LoVo (cell line): ENCODE measurements at regions not wholly inside any gene's neighbourhood (a gene's known extent, or its start where the extent isn't known, plus 50 kb on each side); places are given as distances from the start of the nearest gene placed in this dataset.

Source experiments
- DNase-seq: peaks from one replicate; pipeline ENCODE4 v3.0.0-alpha.2; 2016; ENCODE audit warnings: low spot score

DNA sequence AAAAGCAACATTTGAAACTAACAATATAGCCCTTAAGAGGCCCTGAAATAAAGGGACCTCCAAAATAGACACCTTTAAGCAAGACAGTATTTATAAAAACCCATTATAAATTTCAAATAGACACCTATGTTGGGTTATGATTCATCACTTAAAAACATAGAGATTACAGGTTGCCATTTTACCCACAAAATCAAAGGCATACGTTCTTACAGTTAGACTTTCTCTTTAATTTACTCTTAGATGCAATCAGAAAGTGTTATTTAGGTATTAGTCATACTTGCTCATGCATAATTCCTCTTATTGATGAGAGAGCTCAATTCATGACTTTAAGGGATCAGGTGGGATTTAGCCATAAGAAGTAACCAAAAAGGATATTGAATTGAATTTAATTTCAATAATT lies 51.5 kb upstream of the TMEM200A start:
- no peak for DNase-seq

DNA sequence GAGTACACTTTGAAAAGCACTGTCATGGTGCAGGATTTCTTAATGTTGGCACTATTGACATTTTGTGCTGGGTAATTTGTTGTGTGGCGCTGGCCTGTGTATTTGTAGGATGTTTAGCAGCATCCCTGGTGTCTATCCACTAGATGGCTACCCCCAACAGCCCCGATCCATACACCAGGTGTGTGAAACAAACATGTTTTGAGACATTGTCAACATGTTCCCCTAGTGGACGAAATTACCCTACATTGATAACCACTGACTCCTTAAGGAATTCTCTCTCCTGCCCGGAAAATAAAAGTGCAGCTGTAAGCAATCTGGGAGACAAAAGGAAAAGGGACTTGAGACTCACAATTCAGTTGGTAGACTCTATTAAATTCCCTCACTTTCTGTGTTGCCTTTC lies 52.6 kb upstream of the TMEM200A start:
- no peak for DNase-seq

DNA sequence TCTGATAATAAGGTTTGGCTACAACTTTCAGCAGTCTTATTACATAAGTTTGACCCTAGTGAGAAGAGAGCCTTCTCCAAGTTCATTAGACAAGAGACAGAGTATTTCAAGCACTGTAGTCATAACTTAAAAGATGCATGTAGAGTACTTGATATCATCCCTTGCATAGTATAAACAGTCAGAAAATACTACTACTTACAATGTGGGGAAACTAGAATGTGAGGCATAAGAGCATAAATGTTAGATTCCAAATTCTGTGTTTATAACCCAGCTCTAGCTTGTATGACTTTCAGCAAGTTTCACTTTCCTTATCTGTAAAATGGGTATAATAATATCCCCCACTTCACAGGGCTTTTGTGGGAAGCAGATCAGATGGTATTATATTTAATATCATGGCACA lies 56.8 kb upstream of the TMEM200A start:
- no peak for DNase-seq

DNA sequence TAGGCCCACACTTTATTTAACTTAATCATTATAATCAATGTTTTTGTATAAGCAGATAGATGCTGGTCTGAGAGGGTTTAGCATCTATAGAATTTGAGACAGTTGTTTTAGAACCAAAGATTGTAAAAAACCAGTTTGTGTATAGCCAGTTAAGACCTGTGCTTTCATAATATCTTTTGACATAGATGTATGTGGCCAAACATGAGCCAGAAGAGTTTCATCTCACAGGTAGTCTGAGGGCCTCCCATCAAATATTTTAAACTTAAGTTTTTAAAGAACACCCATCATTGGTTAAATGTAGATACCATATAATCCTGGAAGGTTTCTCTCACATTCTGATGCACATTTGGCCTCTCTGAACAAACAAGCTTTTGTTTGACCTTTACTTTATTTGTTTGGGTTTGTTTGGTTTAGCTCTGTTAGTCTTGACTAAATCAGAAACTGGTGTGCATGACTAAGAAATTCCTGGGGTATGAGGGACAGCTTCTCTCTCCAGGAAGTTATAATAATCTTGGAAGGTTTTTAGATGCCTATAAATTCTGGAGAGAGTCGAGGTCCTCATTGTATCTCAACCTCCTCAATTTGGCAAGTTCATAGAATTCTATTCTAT lies 58.0 kb upstream of the TMEM200A start:
- peak; percentile 31 for DNase-seq

DNA sequence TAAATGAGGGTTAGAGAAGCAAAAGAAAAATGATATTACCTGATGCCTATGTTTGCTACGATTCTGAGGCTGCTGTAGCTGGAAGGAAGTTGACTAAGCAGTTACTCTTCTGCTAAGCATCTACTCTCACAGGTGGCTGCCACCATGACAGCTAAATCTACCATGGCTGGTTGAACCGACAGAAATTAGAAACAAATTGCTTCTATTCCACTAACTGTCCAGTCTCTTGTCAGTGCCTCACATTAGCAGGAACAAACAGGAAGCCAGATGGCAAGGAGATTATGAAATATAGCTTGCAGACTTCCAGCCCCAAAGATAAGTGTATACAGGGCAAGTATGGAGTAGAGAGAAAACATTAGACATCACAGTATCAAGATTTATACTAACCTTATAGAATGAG lies 59.4 kb upstream of the TMEM200A start:
- DNase-seq: no peak

DNA sequence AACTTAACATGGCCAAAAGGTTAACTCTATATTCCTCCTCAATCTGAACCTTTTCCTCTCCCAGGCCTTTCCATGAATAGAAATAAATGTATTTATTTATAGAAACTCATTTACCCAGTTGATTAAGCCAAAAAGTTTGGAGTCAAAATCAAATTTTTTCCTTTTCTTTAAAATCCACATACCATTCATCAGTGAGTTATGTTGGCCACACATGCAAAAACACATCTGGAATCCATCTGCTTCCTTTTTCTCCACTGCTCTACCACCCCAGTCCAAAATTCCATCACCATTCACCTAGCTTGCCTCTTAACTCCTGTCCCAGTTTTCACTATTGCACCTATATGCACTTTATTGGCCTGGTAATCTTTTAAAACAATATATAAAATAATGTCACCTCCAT lies 62.4 kb upstream of the TMEM200A start:
- DNase-seq: no peak

DNA sequence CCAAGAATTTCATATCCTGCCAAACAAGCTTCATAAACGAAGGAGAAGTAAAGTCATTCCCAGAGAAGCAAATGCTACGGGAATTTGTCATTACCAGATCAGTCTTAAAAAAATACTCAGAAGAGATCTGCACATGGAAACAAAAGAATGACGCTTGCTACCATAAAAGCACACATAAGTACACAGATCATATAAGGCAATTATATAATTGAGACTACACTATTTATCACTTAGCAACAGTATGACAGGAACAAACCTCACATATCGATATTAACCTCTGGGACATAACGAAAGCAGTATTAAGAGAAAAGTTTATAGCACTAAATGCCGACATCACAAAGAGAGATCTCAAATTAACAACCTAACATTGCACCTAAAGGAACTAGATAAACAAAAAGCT lies 67.6 kb upstream of the TMEM200A start:
- DNase-seq: no peak

DNA sequence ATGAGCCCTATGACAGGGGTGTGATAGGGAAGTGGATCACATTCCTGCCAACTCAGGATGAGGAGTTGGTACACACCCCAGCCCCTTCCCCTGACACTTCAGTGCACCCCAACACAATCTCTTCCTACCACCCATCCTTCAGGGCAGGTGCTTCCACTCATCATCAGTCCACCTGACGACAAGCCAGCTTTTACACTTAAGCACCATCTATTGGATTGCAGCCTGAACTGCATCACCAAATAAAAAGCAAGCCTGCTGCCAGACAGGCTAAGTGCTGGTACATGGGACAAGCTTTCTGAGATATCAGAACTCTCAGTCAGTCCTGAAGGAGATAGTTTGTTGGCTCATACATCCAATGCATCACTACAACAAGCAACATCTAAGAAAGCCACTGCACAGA lies 69.0 kb upstream of the TMEM200A start:
- DNase-seq: no peak

DNA sequence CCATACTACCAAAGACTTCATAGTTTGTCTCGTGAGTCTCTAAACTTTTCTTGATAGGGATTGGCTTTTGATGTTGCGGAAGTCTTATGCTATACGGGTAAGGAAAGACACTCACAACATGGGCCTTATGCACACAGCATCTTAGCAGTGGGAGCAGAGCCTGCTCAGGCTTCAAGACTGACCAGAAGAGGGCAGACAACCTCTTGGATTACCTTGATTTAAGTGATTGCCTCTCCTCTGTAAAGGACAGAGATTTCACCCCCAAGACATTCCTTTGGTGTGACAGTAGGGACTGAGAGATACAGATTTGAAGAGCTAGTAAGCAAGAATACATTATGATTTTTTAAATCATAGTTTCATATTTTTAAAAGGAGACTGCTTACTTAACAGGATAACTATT lies 71.0 kb upstream of the SAMD3 start:
- DNase-seq: peak; percentile 31

DNA sequence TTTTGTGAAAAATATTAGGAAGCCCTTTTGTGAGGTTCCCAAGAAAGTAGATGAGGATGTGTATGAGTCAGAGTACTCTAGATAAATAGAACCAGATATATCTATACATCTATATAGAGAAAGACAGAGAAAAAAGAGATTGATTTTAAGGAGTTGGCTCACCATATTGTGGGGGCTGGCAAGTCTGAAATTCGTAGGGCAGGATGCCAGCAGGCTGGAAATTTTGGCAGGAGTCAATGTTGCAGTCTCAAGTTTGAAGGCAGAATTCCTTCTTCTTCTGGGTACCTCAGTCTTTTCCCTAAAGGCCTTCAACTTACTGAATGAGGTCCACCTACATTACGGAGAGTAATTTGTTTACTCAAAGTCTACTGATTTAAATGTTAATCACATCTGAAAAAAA lies 65.3 kb upstream of the SAMD3 start:
- DNase-seq: no peak

DNA sequence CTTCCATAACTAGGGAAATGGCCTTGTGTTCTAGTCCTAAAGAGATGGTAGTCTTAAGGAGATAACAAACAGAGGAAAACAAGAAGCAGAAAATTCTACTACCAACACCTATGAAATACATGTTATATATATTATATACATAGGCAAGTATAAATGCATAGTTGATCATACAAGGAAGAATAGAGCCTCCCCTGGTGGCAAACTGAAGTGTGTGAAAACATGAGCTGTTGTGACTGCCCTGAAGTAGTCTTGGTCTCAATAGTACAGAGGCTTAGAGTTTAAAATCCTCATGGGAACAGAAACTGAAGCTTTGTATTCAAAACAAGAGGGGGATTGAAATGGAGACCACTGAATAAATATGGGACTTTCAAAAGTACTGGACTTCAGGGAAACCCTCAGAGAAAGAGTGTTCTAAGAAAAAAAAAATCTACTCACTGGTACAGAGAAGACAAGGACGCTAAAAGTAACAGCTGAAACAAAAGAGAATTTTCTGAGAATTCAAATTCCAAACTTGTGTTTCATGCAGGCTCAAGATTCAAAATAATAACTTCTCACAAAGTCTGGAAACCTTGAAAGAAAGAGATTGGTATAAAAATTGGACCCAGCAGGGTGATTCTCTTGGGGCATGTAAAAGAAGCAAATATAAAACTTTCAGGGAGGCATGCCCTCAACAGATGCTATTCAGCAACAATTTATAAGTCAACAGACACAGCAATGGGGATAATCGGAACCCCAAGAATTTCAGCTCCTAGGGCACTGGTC lies 59.7 kb upstream of the SAMD3 start:
- no peak for DNase-seq

DNA sequence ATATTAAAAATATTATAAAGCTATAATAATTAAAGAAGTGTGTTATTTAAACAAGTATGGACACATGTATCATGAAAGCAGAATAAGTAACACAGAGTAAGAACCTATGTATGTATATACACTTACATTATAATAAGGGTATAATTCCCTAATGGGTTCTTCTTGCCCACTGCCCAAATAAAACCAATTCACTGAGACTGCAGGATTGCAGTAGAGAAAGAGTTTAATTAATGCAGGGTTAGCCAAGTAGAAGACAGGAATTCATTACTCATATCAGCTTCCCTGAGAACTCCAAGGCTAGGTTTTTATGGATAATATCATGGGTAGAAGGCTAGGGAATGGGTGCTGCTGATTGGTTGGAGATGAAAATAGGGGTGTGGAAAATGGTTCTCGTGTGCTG lies 53.8 kb upstream of the SAMD3 start:
- no peak for DNase-seq

DNA sequence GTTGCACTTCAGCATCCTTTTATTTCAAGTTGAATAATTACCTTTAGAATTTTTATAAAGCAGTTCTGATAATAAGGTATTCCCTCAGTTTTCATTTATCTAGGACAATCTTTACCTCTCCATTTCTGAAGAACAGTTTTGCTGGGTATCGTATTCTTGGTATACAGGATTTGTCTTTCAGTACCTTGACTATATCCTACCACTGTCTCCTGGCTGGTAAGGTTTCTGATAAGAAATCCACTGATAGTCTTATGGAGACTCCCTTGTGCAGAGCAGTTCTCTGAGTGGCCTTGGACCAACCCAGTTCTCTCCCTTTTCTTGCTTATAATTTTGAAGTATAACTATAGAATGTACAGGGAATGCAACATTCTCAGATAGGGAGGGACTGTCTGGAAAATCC lies 51.3 kb upstream of the SAMD3 start:
- DNase-seq: no peak
